SK-N-DZ (cell line): ENCODE measurements at regions not wholly inside any gene's neighbourhood (a gene's known extent, or its start where the extent isn't known, plus 50 kb on each side); places are given as distances from the start of the nearest gene placed in this dataset.

Experiments
- DNase-seq: peaks from one replicate; pipeline ENCODE4 v3.0.0-alpha.2; 2015; ENCODE audit warnings: low spot score

DNA sequence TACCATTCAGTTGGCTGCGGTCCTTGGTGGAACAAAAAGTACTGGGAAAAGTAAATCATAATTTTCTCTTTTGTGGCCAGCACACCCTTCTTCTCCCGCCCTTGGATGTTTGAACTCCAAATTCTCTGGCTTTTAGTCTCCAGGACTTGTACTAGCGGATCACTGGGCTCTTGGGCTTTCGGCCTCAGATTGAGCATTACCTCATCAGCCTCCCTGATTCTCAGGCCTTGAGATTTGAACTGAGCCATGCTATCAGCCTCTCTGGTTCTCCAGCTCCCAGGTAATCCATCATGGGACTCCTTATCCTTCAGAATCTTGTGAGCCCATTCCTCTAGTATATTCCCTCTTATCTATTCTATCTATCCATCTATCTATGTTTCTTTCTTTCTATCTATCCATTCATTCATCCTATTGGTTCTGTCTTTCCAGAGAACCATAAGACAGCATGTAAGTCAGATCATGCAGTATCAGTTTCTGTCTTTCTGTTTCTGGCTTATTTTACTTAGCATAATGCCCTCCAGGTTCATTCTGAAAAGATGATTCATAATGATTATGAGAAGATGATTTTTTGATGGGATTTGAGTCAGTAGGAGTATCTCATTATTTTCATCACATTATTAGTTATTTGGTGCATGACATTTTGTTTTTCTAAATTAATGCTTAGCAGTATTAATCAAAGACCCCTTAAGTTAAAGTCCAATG is 814.9 kb downstream of the LRFN5 start:
- no peak for DNase-seq

DNA sequence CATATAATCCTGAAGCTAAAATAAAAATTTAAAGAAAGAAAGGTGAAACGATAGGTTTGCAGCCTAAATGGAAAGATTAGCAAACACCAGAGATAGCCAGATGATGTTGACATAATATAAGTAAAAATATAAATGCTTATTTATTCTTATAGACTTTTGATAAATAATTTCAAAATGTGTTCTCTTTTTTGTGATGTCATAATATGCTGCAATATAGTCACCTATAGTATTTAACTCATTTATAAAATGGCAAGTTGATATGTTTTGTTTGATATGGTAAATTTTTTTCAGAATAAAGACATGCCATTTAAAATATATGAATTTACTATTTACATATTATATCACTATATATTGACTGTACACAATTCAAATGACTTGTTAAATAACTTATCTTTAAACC is 813.4 kb downstream of the LRFN5 start:
- DNase-seq, result no peak

DNA sequence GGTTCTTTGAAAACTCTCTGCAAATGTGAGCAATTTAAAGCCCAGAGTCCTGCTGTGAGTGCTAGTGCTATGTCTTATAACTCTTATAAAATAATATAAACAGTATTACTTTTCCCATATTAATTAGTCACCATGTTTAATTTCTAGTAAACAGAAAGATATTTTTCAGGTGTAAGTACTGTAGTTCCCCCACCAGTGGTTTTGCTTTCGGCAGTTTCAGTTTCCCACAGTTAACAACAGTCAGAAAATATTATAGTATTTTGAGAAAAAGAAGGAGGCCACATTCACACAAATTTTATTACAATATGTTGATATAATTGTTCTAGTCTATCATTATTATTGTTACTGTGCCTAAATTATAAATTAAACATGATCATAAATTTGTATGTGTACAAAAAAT is 800.5 kb downstream of the LRFN5 start:
- no peak for DNase-seq

- no peak for DNase-seq
Observed at GRCh38 chr14:42391146-42391834, 784.6 kb downstream of the LRFN5 start.

DNA sequence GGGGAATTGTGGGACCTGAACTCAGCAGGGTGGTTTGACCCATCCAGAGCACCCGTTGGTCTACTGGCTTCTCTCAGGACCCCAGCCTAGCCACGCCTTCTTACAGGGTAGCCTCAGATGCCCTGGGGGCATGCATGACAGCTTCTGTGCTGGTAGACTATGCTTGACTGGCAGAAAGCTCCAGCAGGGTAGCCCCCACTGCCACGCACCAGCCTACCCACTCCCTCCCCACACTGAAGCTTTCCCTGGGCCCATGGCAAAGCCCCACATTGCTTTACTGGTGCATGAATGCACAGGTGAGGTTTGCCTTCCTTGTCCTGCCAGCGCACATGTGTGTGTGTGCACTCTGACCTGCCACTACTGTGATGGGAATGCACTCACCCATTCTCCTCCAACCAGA is 772.2 kb downstream of the LRFN5 start:
- DNase-seq, result no peak

DNA sequence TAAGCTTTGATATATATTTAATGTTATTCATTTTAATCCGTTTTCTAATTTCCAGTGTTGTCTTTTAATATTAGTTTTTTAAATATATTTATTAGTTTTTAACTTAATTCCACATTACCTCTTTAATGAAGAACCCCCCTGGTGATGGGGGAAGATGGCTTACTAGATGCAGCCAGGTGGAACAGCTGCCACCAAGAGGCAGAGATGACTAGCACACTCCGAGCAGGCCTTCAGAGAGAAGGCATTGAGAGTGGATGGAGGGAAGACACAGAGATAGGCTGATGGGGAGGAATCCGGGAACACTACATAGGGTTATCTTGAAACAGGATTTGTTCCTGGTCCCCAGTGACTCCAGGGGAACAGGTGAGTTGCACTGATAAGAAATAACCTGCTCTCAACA is 771.6 kb downstream of the LRFN5 start:
- no peak for DNase-seq

GRCh38 chr14:42374332-42374731 is 767.7 kb downstream of the LRFN5 start:
- no peak for DNase-seq

GRCh38 chr14:42370056-42370455 is 763.4 kb downstream of the LRFN5 start:
- DNase-seq, result no peak

DNA sequence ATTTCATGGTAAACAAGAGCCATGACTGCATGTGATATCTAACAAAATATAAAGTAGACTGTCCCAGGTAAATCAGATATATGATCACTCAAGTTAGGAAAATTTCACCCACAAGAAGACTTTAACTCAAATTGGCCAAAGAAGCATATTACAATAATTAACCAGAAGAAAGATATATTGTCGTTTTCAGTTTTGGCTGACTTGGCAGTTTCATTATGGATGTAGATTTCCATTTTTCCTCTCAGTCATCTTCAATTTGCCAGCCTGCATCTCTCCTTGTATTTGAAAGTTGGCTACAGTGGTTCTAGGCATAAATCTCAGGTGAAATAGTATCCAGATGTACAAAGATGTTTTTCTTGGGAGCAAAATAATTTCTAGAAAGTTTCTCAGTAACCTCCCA is 761.6 kb downstream of the LRFN5 start:
- DNase-seq, result no peak

GRCh38 chr14:42353315-42353714 is 746.6 kb downstream of the LRFN5 start:
- DNase-seq, result no peak

DNA sequence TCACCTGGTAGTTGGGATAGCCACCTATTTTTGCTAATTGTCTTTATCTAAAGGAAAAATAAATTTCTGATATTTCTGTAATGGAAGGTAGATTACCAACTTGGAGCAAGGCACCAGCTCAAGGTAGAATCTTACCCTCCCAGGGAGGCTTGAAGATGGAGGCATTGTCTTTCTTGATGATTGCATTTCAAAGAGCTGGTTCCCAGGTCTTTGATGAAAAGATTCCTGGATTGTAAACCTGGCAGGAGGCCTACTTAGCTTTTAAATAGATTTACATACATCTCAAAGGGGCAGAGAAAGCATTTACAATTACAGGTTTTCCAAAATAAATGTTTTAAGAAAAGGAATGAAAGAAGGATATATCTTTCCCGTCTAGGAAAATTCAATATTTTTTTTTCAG is 729.2 kb downstream of the LRFN5 start:
- no peak for DNase-seq

GRCh38 chr14:42334931-42335330 is 728.3 kb downstream of the LRFN5 start:
- no peak for DNase-seq

DNA sequence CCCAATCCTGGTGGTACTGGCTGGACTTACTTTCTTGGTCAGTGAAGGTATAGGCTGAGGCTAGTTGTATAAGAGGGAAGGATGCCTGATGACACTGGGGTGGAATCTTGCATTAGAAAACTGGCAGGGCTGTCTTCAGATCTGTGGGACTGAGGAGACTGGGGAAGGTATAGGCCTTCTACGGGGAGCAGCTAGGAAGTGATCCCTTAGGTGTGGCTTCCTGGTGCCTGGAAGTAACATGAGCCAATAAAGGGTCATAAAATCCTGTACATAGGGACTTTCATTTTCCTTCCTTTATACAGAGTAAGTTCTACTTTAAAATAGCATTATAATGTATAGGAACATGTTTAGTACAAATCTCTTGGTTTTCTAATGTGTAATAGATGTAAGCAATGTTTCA is 716.8 kb downstream of the LRFN5 start:
- DNase-seq, result no peak

GRCh38 chr14:42322531-42323284 is 716.0 kb downstream of the LRFN5 start:
- DNase-seq, result no peak

DNA sequence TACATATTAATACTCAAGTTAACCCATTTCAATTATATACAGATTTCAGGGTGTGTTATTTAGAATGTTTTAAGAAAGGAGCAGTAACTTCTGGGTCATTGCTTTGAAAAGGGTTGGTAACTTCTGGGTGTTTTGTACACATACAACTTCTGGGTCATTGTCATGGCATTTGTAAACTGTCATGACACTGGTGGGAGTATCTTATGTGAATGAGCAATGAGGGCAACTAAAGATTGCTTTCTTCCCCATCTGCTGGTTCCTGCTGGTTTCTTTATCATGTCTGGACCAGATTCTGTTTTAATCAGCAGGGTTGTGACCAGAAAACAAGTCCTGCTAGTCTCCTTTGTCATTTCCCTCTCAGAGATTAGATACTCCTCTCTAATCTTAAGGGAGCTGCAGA is 713.3 kb downstream of the LRFN5 start:
- DNase-seq, result no peak

- DNase-seq, result no peak
Observed at GRCh38 chr14:42316693-42317092, 710.0 kb downstream of the LRFN5 start.

DNA sequence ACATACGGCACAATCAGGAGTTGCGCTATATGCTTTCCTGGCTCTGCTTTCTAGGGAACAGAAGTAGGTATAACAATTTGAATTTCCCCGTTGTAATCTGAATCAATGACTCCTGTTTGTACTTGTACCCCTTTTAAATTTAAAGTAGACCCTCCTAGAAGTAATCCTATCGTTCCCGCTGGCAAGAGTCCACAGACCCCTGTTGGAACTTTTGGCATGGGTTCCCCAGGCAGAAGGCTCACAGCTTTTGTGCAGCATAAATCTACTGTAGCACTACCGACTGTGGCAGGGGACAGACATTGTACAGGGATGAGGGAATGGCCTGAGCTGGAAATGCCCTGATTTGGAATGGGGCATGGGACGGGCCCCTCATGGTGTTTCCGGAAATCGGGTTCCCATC is 705.2 kb downstream of the LRFN5 start:
- DNase-seq, result no peak

- no peak for DNase-seq
Observed at GRCh38 chr14:42307239-42307825, 700.7 kb downstream of the LRFN5 start.

- no peak for DNase-seq
Observed at GRCh38 chr14:42299692-42300091, 693.0 kb downstream of the LRFN5 start.

DNA sequence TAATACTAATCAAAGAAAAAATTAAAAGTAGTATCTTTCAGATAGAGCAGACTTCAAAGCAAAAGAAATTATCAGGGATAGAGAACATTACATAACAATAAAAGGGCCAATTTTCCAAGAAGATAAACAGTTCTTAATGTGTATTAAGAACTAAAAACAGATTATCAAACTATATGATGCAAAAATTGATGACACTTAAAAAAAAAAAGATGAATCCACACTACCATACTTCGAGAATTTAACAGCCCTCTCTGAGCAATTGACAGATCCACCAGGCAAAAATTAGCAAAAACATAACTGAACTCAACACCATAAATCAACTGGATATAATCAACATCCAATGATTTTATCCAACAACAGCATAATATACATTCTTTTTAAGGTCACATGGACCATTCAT is 686.5 kb downstream of the LRFN5 start:
- no peak for DNase-seq

- no peak for DNase-seq
Observed at GRCh38 chr14:42277840-42278239, 671.2 kb downstream of the LRFN5 start.

GRCh38 chr14:42269234-42269633 is 662.6 kb downstream of the LRFN5 start:
- no peak for DNase-seq
